Transverse colon (tissue), 4 donors: ENCODE measurements at regions not wholly inside any gene's neighbourhood (a gene's known extent, or its start where the extent isn't known, plus 50 kb on each side); places are given as distances from the start of the nearest gene placed in this dataset.

Experiments
- DNase-seq: peaks from one replicate; pipeline ENCODE4 v3.0.0-alpha.2; 2019
- H3K27ac ChIP-seq, 4 donors: fragments of 200-600 bp; sonication (generic); 2 replicates each; pipeline ENCODE4 v1.5.1; 2016 to 2018; ENCODE audit warnings: inconsistent platforms in 4 of 4
- H3K27me3 ChIP-seq: fragments of 200-600 bp; sonication (generic); 2 replicates; pipeline ENCODE4 v1.5.1; 2017; ENCODE audit warnings: inconsistent platforms
- H3K36me3 ChIP-seq, 4 donors: fragments of 200-600 bp; sonication (generic); 2 replicates each; pipeline ENCODE4 v1.5.1; 2017 to 2019; ENCODE audit warnings: inconsistent platforms in 4 of 4
- H3K4me1 ChIP-seq, 4 donors: fragments of 200-600 bp; sonication (generic); 2 replicates each; pipeline ENCODE4 v1.5.1; 2017 to 2020; ENCODE audit warnings: inconsistent platforms in 4 of 4
- H3K4me3 ChIP-seq, 4 donors: fragments of 200-600 bp; sonication (generic); 1 replicate in 1 of 4; 2 replicates in 3 of 4; pipeline versions ENCODE4 v1.5.1 to v1.6.1; 2017 to 2019; ENCODE audit warnings: inconsistent platforms in 4 of 4
- H3K9me3 ChIP-seq, 2 donors: fragments of 200-600 bp; sonication (generic); 2 replicates each; pipeline ENCODE4 v1.5.1; 2017 to 2019; ENCODE audit warnings: inconsistent platforms in 2 of 2
- CTCF ChIP-seq, 5 experiments: fragments of 200-600 bp in 3 of 5; fragments of 450-650 bp in 2 of 5; sonication (generic) in 3 of 5; IDR thresholded peaks; 1 replicate in 2 of 5; 2 replicates in 3 of 5; pipeline ENCODE4 v1.5.1; 2016 to 2017; ENCODE audit warnings: antibody characterized with exemption in 5 of 5, inconsistent platforms in 3 of 5, mild to moderate bottlenecking in 2 of 5, moderate library complexity in 1 of 5
- EP300 ChIP-seq: sonication (generic); formaldehyde crosslinking; IDR thresholded peaks from one replicate; pipeline ENCODE4 v1.6.1; 2017; ENCODE audit warnings: antibody characterized with exemption, low read depth
- POLR2A ChIP-seq: fragments of 450-650 bp; IDR thresholded peaks from one replicate; pipeline ENCODE4 v1.6.1; 2016; ENCODE audit warnings: antibody characterized with exemption, mild to moderate bottlenecking, moderate library complexity
- POLR2AphosphoS5 ChIP-seq, 3 donors: sonication (generic); formaldehyde crosslinking; IDR thresholded peaks; one replicate each; pipeline ENCODE4 v1.6.1; 2016; ENCODE audit warnings: antibody characterized with exemption in 3 of 3
- WGBS, 2 donors: methylation state at CpG; one replicate each; pipeline ENCODE4 v1.1.5; 2018; ENCODE audit warnings: low coverage in 1 of 2; 5-methylcytosine and 5-hydroxymethylcytosine counted together
- in situ Hi-C, 4 donors: fragments of 200-750 bp; cut with MboI; loops; one replicate each; pipeline versions ENCODE4 v1.15.0 to v1.15.1; 2017; ENCODE audit warnings: low sequenced_read_pairs in 3 of 4, low pct_ligation_motif_present in 1 of 4, low pct_unique_long_range_greater_than_20kb in 1 of 4
- intact Hi-C: fragments of 100-400 bp; cut with DNase I; formaldehyde crosslinking; loops from one replicate; pipeline ENCODE4 v1.15.1; 2023; ENCODE audit warnings: low total_unique reads

GRCh38 chr20:17827759-17828559 lies 128.2 kb downstream of the BANF2 start:
- in situ Hi-C loops: no loop called here
- WGBS, 2 donors: 40 to 88% methylated on average over 1 to 13 of the region's 13 CpGs
- Histone ChIP-seq H3K4me3 (no peak overlapping the region), H3K27ac (no peak overlapping the region), H3K9me3 (no peaks in the 10 kb centered on the region), H3K4me1 (peaks cover 6 to 32% (median 8%) of the 10 kb centered on the region in 4 donors), H3K27me3 (no peaks in the 10 kb centered on the region), H3K36me3 (no peaks in the 10 kb centered on the region)
- intact Hi-C loops: no loop called here
- TF ChIP-seq CTCF (IDR thresholded peaks at IDR 0.05) (no peak), POLR2A (no peak), EP300 (no peak), POLR2AphosphoS5 (IDR thresholded peaks at IDR 0.05) (no peak)
- no peak for DNase-seq

- Histone ChIP-seq H3K4me3 (no peak overlapping the region), H3K27me3 (no peaks in the 10 kb centered on the region), H3K27ac (no peak overlapping the region), H3K36me3 (no peaks in the 10 kb centered on the region), H3K9me3 (no peaks in the 10 kb centered on the region), H3K4me1 (peaks cover 10 to 41% (median 17%) of the 10 kb centered on the region in 4 donors)
- WGBS, 2 donors: 68 to 87% methylated on average over 4 of the region's 4 CpGs
- no peak for TF ChIP-seq POLR2A
- TF ChIP-seq EP300: no peak
- TF ChIP-seq POLR2AphosphoS5 (IDR thresholded peaks at IDR 0.05): no peak
- TF ChIP-seq CTCF (IDR thresholded peaks at IDR 0.05): no peak
- no peak for DNase-seq
- in situ Hi-C loops (no loop called here), intact Hi-C loops (no loop called here)
Observed at GRCh38 chr20:17827079-17827478, 127.3 kb downstream of the BANF2 start.

GRCh38 chr20:17825960-17826843 lies 126.4 kb downstream of the BANF2 start:
- Histone ChIP-seq H3K36me3 (no peaks in the 10 kb centered on the region), H3K4me1 (peaks cover 11 to 49% (median 23%) of the 10 kb centered on the region in 4 donors), H3K27ac (peak overlapping the region in 1 of 4 donors; percentile 86), H3K9me3 (no peaks in the 10 kb centered on the region), H3K4me3 (no peak overlapping the region), H3K27me3 (no peaks in the 10 kb centered on the region)
- TF ChIP-seq POLR2AphosphoS5 (IDR thresholded peaks at IDR 0.05) (no peak), EP300 (no peak), CTCF (IDR thresholded peaks at IDR 0.05) (no peak), POLR2A (no peak)
- in situ Hi-C loops: no loop called here
- 76 to 83% methylated on average over 8 of the region's 8 CpGs for WGBS, 2 donors
- intact Hi-C loops: no loop called here
- no peak for DNase-seq

GRCh38 chr20:17825252-17825959 lies 125.6 kb downstream of the BANF2 start:
- DNase-seq: no peak
- Histone ChIP-seq H3K27ac (peak overlapping the region in 2 of 4 donors; percentile 20 to 86), H3K27me3 (no peaks in the 10 kb centered on the region), H3K9me3 (no peaks in the 10 kb centered on the region), H3K36me3 (no peaks in the 10 kb centered on the region), H3K4me3 (no peak overlapping the region), H3K4me1 (peaks cover 11 to 49% (median 23%) of the 10 kb centered on the region in 4 donors)
- in situ Hi-C loops: no loop called here
- intact Hi-C loops: no loop called here
- 63 to 71% methylated on average over 6 to 15 of the region's 15 CpGs for WGBS, 2 donors
- no peak for TF ChIP-seq POLR2A
- no peak for TF ChIP-seq CTCF (IDR thresholded peaks at IDR 0.05)
- TF ChIP-seq EP300: no peak
- TF ChIP-seq POLR2AphosphoS5 (IDR thresholded peaks at IDR 0.05): no peak
